ENCODE measurements at regions not wholly inside any gene's neighbourhood (a gene's known extent, or its start where the extent isn't known, plus 50 kb on each side); places are given as distances from the start of the nearest gene placed in this dataset.

GRCh38 chr18:55934821-55935220 lies 346.8 kb upstream of the TCF4 start:
- TF ChIP-seq EZH2phosphoT487 (IDR thresholded peaks at IDR 0.05; ENCODE audit: borderline replicate concordance, low read length) (no peak), CTCF (IDR thresholded peaks at IDR 0.05; ENCODE audit: low read depth, low read length, poor library complexity, severe bottlenecking) (no peak)
